HG03565 (cell line): ENCODE measurements at regions not wholly inside any gene's neighbourhood (a gene's known extent, or its start where the extent isn't known, plus 50 kb on each side); places are given as distances from the start of the nearest gene placed in this dataset.

Experiments used
- ATAC-seq: cut with Tn5 transposase; IDR thresholded peaks from one replicate; pipeline ENCODE4 v1.9.1; 2021; ENCODE audit warnings: mild to moderate bottlenecking, moderate library complexity; ENCODE audit not compliant: unreplicated experiment

- no peak for ATAC-seq
These were observed 260.9 kb upstream of the RPS6KA3 start for GRCh38 chrX:20527558-20528011.

DNA sequence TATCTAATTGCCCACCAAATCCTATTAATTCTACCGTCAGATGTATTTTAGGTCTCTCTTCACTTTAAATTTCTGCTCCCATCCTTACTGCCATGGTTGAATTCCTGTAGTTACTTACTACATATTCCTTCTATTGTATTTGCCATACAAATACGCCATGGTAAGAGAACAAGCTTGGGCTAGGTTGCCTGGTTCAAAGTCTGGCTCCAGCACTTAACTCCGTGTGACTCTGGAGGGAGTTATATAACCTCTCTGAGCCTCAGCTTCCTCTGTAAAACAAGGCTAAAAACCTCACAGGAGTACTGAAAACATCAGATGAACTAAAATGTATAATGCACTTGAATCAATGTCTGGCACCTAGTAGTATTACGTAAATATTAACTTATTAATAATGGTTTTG is 260.3 kb upstream of the RPS6KA3 start:
- ATAC-seq = no peak

DNA sequence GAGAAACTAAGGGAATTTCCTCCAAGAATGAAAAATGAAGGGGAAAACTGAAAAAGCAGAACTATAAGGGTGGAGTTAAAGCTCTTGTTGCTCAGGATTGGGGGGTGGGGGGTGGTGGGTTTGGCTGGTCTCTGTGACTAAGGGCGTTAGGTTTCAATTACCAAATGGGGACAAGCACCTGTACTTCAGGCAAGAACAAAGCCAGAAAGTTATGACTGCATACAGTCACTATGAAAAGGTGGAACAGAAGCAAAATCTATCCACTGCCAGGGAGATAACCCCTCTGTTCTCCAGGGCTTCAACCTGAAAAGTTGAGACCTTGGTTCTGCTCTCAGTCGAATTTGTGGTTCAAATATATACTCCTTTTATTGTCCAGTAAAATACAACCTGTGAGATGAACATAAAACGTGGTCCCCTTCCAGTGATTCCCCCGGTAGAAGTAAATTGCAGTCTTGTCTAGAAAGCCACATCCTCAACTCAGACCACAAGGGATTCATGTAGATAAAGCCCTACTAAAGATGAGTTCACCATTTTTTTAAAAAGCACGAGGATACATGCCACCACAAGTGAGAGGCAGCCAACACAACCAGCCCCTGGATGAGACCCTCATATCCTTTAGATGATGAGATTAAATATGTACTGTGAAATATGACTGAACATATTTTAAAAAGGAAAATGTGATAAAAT is 257.1 kb upstream of the RPS6KA3 start:
- peak; percentile 54 for ATAC-seq

GRCh38 chrX:20522420-20522819 is 255.7 kb upstream of the RPS6KA3 start:
- ATAC-seq = no peak

DNA sequence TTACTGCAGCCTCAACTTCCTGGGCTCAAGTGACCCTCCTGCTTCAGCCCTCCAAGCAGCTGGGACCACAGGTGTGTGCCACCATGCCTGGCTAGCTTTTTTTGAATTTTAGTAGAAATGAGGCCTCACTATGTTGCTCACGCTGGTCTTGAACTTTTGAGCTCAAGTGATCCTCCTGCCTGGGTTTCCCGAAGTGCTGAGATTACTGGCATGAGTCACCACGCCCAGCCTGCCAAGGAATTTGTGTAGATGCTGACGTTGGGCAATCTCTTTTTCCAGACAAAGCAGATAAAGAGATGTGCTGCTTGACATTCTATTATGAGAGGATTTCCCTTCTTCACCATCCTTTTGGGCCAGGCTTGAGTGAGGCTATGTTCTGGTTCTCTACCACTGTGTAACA is 254.5 kb upstream of the RPS6KA3 start:
- ATAC-seq = no peak

DNA sequence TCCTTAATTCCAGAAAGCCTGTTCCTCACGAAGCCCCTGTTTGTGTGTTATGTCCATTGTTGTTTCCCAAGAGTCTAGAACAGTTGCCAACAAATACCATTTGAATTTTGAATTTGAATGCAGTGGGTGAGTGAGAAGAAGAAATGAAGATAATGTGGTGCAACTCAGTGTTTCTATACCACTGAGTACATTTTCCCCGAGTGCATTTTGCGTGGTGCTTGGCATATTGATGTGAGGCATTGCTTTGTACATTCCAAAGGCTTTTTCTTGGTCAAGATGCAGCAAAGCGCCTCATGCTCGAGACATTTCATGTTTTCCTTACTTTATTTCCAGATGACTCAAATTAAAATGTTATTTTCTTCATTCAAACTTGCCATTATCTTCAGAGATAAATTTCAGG is 253.1 kb upstream of the RPS6KA3 start:
- ATAC-seq = no peak

DNA sequence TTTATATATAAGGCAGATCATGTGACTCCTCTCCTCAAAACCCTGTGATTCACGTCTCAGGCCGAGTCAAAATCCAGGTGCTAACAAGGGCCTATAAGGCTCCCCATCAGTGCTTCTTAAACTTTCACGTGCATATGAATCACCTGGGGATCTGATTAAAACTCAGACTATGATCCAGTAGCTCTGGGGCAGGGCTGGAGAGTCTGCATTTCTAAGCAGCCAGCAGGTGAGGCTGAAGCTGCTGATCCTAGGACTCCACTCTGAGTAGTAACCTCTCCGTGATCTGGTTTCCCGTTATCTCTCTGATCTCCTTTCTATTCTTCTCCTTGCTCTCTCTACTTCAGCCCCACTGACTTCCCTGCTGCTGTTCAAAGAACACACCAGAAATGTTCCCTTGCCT is 252.4 kb upstream of the RPS6KA3 start:
- no peak for ATAC-seq

- ATAC-seq = no peak
These were observed 250.9 kb upstream of the RPS6KA3 start for GRCh38 chrX:20517565-20517964.

DNA sequence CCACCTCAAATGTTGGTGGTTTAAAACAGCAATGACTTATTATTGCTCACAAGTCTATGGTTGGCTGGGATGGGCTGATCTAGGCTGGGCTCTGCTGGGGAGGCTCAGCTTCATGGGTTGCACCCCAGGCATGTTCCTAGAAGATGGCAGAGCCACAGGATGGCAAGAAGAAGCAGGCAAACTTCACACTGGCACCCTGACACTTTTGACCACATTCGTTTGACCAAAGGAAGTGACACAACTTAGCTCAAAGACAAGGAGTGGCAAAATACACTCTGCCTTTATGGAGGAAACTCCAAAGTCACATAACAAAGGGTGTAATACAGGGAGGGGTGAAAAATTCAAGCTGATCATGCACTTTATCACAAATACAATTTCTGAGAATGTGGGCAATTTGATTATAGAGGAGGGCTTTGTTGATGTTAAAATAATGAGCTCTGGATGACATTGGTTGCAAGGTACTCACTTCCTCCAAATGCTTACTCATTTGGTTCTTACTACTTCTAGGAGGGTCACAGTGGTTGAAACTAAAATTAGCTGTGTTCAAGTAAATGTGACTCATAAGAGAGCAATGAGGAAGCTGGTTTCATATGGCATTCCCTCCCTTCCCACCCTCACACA is 249.2 kb upstream of the RPS6KA3 start:
- ATAC-seq = peak; percentile 99

GRCh38 chrX:20514358-20514757 is 247.6 kb upstream of the RPS6KA3 start:
- ATAC-seq = no peak

DNA sequence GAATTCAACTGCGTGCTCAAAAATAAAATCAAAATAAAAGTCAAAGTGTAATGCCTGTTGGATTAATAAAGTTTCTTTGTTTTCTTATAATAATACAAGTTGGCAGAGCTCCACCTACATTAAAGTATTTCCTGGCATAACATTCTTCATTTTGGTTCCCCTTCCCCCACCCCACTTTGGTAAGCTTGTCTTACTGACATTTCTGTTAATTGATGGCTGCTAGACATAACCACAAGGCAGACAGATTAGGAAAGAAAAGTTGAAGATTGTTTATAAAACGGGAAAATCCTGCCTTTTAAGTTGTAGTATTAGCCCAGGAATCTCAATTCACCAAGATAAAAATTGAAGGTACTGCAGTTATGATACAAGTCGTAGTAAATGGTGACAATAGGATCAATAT is 246.5 kb upstream of the RPS6KA3 start:
- ATAC-seq = no peak

- no peak for ATAC-seq
These were observed 245.1 kb upstream of the RPS6KA3 start for GRCh38 chrX:20511792-20512191.

DNA sequence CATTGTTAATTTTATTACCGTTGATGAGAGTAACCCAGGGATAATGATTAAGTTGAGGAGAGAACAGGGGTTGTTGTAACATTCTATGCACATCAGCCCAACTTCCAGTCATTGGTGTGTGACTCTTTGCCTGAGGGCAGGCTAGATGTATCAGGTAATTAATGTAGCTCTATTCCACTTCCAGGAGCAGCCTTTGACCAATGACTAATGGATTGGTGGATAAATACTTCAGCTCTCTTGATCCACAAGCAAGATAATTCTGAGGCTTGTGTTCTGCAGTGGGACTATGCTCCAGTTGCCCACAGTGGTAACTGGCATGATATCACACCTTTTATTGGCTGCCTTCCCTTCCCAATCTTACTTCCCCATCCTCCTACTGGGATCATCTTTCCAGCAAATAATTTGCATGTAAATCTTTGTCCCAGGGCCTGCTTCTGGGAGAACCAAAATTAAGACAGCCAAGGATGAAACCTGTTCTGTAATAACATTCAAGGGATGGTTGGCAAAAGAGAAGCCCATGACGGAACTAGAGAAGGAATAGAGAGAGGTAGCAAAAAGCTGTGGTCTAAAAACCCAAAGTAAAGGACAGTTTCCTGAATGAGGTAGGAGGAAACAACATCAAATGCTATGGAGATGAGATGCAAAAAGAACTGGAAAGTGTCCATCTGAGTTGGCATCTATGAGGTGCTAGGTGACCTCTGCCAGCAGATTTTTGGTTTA is 241.4 kb upstream of the RPS6KA3 start:
- no peak for ATAC-seq

- no peak for ATAC-seq
These were observed 240.0 kb upstream of the RPS6KA3 start for GRCh38 chrX:20506739-20507138.

- no peak for ATAC-seq
These were observed 234.2 kb upstream of the RPS6KA3 start for GRCh38 chrX:20500949-20501348.

DNA sequence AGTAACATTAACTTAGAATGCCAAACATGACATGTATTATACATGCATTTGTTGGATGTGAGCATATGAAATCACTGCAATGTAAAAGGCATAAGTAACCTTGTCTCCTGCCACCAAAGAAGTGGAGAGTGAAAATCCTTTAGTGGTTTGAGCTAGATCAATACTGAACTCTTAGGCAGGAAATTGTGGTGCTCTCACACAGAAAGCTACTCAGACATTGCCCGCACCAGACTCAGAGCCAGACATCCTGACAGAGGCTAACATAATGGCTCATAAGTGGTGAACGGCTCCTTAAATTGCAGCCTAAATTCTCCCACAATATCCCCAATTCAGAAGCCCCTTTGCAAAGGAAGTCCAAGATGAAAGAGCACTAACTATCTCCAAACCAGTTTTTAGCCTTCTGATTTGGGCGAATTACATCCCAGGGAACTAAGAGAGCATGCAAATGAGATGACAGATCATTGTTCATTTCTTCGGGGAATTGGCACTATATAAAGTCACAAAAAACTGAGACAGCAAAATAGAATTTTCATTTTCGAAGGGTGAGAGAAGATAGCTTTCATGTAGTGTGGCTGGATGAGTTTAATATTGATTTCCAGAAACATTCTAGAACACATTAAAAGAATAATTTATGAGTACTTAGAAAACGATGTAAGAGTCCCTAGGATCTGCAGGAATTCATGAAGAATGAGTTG is 233.6 kb upstream of the RPS6KA3 start:
- no peak for ATAC-seq

GRCh38 chrX:20499763-20500162 is 233.1 kb upstream of the RPS6KA3 start:
- no peak for ATAC-seq

GRCh38 chrX:20498851-20499635 is 232.3 kb upstream of the RPS6KA3 start:
- no peak for ATAC-seq

DNA sequence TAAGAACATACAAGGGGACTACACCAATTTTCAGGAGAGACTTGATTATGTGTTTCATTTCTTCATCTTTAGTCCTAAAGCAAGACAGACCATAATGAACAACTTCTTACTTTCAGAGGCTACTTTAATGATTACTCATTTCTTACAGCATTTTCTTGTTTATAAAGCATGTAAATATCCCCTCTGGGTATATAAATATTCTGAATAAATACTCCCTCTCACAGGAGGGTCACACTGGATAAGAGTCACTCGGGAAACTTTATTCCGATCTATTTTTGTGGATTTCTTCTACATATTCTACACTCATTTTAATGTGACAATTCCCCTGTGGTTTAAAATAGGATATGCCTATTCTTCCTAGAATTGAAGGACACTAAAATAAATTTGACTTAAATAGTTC is 228.9 kb upstream of the RPS6KA3 start:
- no peak for ATAC-seq

- ATAC-seq = no peak
These were observed 221.8 kb upstream of the RPS6KA3 start for GRCh38 chrX:20488473-20488872.

DNA sequence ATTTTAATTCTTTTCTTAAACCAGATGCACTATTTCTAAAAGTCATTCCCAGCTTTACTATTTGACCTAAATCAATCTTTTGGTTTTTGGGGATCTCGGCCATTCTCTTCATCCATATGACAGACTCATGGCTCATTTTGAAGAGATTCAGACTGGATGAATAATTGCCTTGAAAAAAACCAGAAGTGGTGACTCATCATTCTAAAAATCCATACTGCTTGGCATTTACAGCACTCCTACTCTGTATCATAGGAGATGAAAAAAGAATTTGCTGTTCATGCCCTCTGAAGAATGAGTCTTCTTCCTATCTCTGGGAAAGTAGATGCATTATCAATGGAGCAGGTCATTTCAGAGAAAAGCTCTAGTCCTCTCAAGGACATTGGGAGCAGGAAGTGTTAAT is 220.5 kb upstream of the RPS6KA3 start:
- ATAC-seq = no peak
